ENCODE measurements at regions not wholly inside any gene's neighbourhood (a gene's known extent, or its start where the extent isn't known, plus 50 kb on each side); places are given as distances from the start of the nearest gene placed in this dataset.

GRCh38 chr1:191929383-191929782 is 228.9 kb upstream of the RGS18 start:
- Histone ChIP-seq H3K9me2 (replicated peaks; ENCODE audit: insufficient read depth) (no peaks in the 10 kb centered on the region), H3K79me2 (no peaks in the 10 kb centered on the region), H3K36me3 (replicated peaks; ENCODE audit: insufficient read depth, low read depth) (no peaks in the 10 kb centered on the region), H3K27me3 (no peaks in the 10 kb centered on the region), H3K4me3 (no peak overlapping the region), H3K4me1 (ENCODE audit: insufficient read depth) (no peaks in the 10 kb centered on the region), H3K9me3 (ENCODE audit: low read depth) (no peaks in the 10 kb centered on the region), H4K20me1 (ENCODE audit: insufficient read depth, poor library complexity, severe bottlenecking) (no peaks in the 10 kb centered on the region), H3K27ac (no peak overlapping the region), H2AFZ (no peak overlapping the region), H3K4me2 (no peak overlapping the region)
- no peak for DNase-seq (ENCODE audit: low spot score)
- TF ChIP-seq EZH2 (IDR thresholded peaks at IDR 0.05; ENCODE audit: borderline replicate concordance), result no peak
- TF ChIP-seq CTCF (IDR thresholded peaks at IDR 0.05; ENCODE audit: poor library complexity), result no peak
- TF ChIP-seq EZH2phosphoT487 (IDR thresholded peaks at IDR 0.05; ENCODE audit: low read depth, severe bottlenecking, unreplicated experiment), result no peak
- 82% methylated on average over 1 of the region's 1 CpG for WGBS (ENCODE audit: low lambda C conversion rate, missing lambda C conversion rate)

- Histone ChIP-seq H3K9me2 (replicated peaks; ENCODE audit: insufficient read depth) (no peaks in the 10 kb centered on the region), H3K27me3 (no peaks in the 10 kb centered on the region), H3K9me3 (ENCODE audit: low read depth) (no peaks in the 10 kb centered on the region), H3K4me3 (no peak overlapping the region), H3K36me3 (replicated peaks; ENCODE audit: insufficient read depth, low read depth) (no peaks in the 10 kb centered on the region), H3K4me2 (no peak overlapping the region), H3K4me1 (ENCODE audit: insufficient read depth) (no peaks in the 10 kb centered on the region), H2AFZ (no peak overlapping the region), H3K27ac (no peak overlapping the region), H4K20me1 (ENCODE audit: insufficient read depth, poor library complexity, severe bottlenecking) (no peaks in the 10 kb centered on the region), H3K79me2 (no peaks in the 10 kb centered on the region)
- TF ChIP-seq EZH2phosphoT487 (IDR thresholded peaks at IDR 0.05; ENCODE audit: low read depth, severe bottlenecking, unreplicated experiment), result no peak
- TF ChIP-seq CTCF (IDR thresholded peaks at IDR 0.05; ENCODE audit: poor library complexity), result no peak
- TF ChIP-seq EZH2 (IDR thresholded peaks at IDR 0.05; ENCODE audit: borderline replicate concordance), result no peak
- no peak for DNase-seq (ENCODE audit: low spot score)
- WGBS (ENCODE audit: low lambda C conversion rate, missing lambda C conversion rate), result 86% methylated on average over 1 of the region's 1 CpG
Measured at GRCh38 chr1:191943684-191944083, 214.6 kb upstream of the RGS18 start.

GRCh38 chr1:191953526-191953925 is 204.7 kb upstream of the RGS18 start:
- H4K20me1 ChIP-seq (ENCODE audit: insufficient read depth, poor library complexity, severe bottlenecking), result no peaks in the 10 kb centered on the region
- no peaks in the 10 kb centered on the region for H3K9me3 ChIP-seq (ENCODE audit: low read depth)
- DNase-seq (ENCODE audit: low spot score), result no peak
- 70% methylated on average over 1 of the region's 1 CpG for WGBS (ENCODE audit: low lambda C conversion rate, missing lambda C conversion rate)
- no peak overlapping the region for H3K27ac ChIP-seq
- H3K27me3 ChIP-seq, result no peaks in the 10 kb centered on the region
- no peak overlapping the region for H2AFZ ChIP-seq
- no peaks in the 10 kb centered on the region for H3K79me2 ChIP-seq
- H3K4me1 ChIP-seq (ENCODE audit: insufficient read depth), result no peaks in the 10 kb centered on the region
- H3K9me2 ChIP-seq (replicated peaks; ENCODE audit: insufficient read depth), result no peaks in the 10 kb centered on the region
- TF ChIP-seq EZH2 (IDR thresholded peaks at IDR 0.05; ENCODE audit: borderline replicate concordance) (no peak), EZH2phosphoT487 (IDR thresholded peaks at IDR 0.05; ENCODE audit: low read depth, severe bottlenecking, unreplicated experiment) (no peak), CTCF (IDR thresholded peaks at IDR 0.05; ENCODE audit: poor library complexity) (no peak)
- no peak overlapping the region for H3K4me3 ChIP-seq
- no peak overlapping the region for H3K4me2 ChIP-seq
- H3K36me3 ChIP-seq (replicated peaks; ENCODE audit: insufficient read depth, low read depth), result no peaks in the 10 kb centered on the region

GRCh38 chr1:191959856-191960255 is 198.4 kb upstream of the RGS18 start:
- no peaks in the 10 kb centered on the region for H3K27me3 ChIP-seq
- no peak overlapping the region for H3K4me2 ChIP-seq
- H2AFZ ChIP-seq, result no peak overlapping the region
- no peak for DNase-seq (ENCODE audit: low spot score)
- H4K20me1 ChIP-seq (ENCODE audit: insufficient read depth, poor library complexity, severe bottlenecking), result no peaks in the 10 kb centered on the region
- no peaks in the 10 kb centered on the region for H3K36me3 ChIP-seq (replicated peaks; ENCODE audit: insufficient read depth, low read depth)
- H3K9me3 ChIP-seq (ENCODE audit: low read depth), result no peaks in the 10 kb centered on the region
- 91% methylated on average over 4 of the region's 4 CpGs for WGBS (ENCODE audit: low lambda C conversion rate, missing lambda C conversion rate)
- H3K27ac ChIP-seq, result no peak overlapping the region
- H3K4me3 ChIP-seq, result no peak overlapping the region
- no peaks in the 10 kb centered on the region for H3K4me1 ChIP-seq (ENCODE audit: insufficient read depth)
- H3K9me2 ChIP-seq (replicated peaks; ENCODE audit: insufficient read depth), result no peaks in the 10 kb centered on the region
- H3K79me2 ChIP-seq, result no peaks in the 10 kb centered on the region
- no peak for TF ChIP-seq EZH2 (IDR thresholded peaks at IDR 0.05; ENCODE audit: borderline replicate concordance)
- no peak for TF ChIP-seq CTCF (IDR thresholded peaks at IDR 0.05; ENCODE audit: poor library complexity)
- no peak for TF ChIP-seq EZH2phosphoT487 (IDR thresholded peaks at IDR 0.05; ENCODE audit: low read depth, severe bottlenecking, unreplicated experiment)
